Fibroblast of lung (primary cell): ENCODE measurements at regions not wholly inside any gene's neighbourhood (a gene's known extent, or its start where the extent isn't known, plus 50 kb on each side); places are given as distances from the start of the nearest gene placed in this dataset.

Source experiments
- CTCF ChIP-seq, 2 donors: IDR thresholded peaks in 1 of 2; conservative IDR thresholded peaks in 1 of 2; 1 replicate in 1 of 2; 2 replicates in 1 of 2; pipeline ENCODE4 v1.5.1; 2011 to 2012; ENCODE audit warnings: low read length in 2 of 2, control low read depth in 1 of 2, inconsistent platforms in 1 of 2, low read depth in 1 of 2, mild to moderate bottlenecking in 1 of 2
- EZH2 ChIP-seq: IDR thresholded peaks from 2 replicates; pipeline ENCODE4 v1.5.1; 2012; ENCODE audit warnings: low read length, control low read depth, mild to moderate bottlenecking; ENCODE audit errors: missing control alignments

GRCh38 chr5:52682492-52682891 lies 105.2 kb upstream of the ITGA1 start:
- TF ChIP-seq CTCF (conservative IDR thresholded peaks at IDR 0.05 in 1 of 2, IDR thresholded peaks at IDR 0.05 in 1 of 2; ENCODE audit: low read depth in 1 of 2, low read length in 2 of 2): no peak
- TF ChIP-seq EZH2: no peak
